H1 (cell line): ENCODE measurements at regions not wholly inside any gene's neighbourhood (a gene's known extent, or its start where the extent isn't known, plus 50 kb on each side); places are given as distances from the start of the nearest gene placed in this dataset.

Source experiments
- BCL11A ChIP-seq, 2 experiments: IDR thresholded peaks; one replicate each; pipeline ENCODE4 v1.6.1; 2011; ENCODE audit warnings: low read depth in 2 of 2, low read length in 2 of 2, mild to moderate bottlenecking in 2 of 2
- GTF2F1 ChIP-seq: IDR thresholded peaks from 2 replicates; pipeline ENCODE4 v1.6.1; 2012; ENCODE audit warnings: low read depth, low read length, improper control_type of control experiment, borderline replicate concordance
- KDM1A ChIP-seq: fragments of 200-600, 300-600 bp; sonication (generic); IDR thresholded peaks from 2 replicates; pipeline ENCODE4 v1.7.1; 2016; ENCODE audit warnings: mild to moderate bottlenecking, low read length, borderline replicate concordance
- KDM4A ChIP-seq: IDR thresholded peaks from one replicate; pipeline ENCODE4 v1.7.1; 2012; ENCODE audit warnings: low read depth, mild to moderate bottlenecking, moderate library complexity, low read length, inconsistent platforms; ENCODE audit not compliant: severe bottlenecking
- KDM5A ChIP-seq: fragments of 200-600 bp; IDR thresholded peaks from 2 replicates; pipeline ENCODE4 v1.7.1; 2012; ENCODE audit warnings: mild to moderate bottlenecking, low read length, inconsistent platforms, mixed read lengths
- NANOG ChIP-seq: IDR thresholded peaks from 2 replicates; pipeline ENCODE4 v1.6.1; 2011; ENCODE audit warnings: low read length, low read depth, mild to moderate bottlenecking, inconsistent platforms; ENCODE audit not compliant: insufficient read depth, poor library complexity, severe bottlenecking
- SUZ12 ChIP-seq: fragments of 200-600 bp; sonication (generic); IDR thresholded peaks from 2 replicates; pipeline ENCODE4 v1.6.1; 2012; ENCODE audit warnings: mild to moderate bottlenecking, inconsistent platforms, low read length, moderate library complexity, mixed read lengths

DNA sequence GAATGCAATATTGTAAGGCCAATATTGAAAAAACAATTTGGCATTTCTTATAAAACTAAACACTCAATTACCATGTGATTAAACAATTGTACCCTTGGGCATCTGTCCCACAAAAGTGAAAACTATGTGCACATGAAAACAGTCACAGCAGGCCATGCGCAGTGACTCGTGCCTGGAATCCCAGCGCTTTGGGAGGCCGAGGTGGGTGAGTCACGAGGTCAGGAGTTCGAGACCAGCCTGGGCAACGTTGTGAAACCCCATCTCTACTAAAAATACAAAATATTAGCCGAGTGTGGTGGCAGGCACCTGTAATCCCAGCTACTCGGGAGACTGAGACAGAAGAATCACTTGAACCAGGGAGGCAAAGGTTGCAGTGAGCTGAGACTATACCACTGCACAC lies 343.7 kb downstream of the DMRTA1 start (continued):
- TF ChIP-seq BCL11A (IDR thresholded peaks at IDR 0.05; ENCODE audit: low read depth in 2 of 2, low read length in 2 of 2) (no peak), KDM5A (no peak), GTF2F1 (no peak), NANOG (no peak), SUZ12 (no peak), KDM4A (no peak), KDM1A (no peak)
